H1 (cell line): ENCODE measurements at regions not wholly inside any gene's neighbourhood (a gene's known extent, or its start where the extent isn't known, plus 50 kb on each side); places are given as distances from the start of the nearest gene placed in this dataset.

ENCODE experiments used
- CEBPB ChIP-seq: IDR thresholded peaks from 2 replicates; pipeline ENCODE4 v1.6.1; 2012; ENCODE audit warnings: low read depth, low read length
- E2F6 ChIP-seq: IDR thresholded peaks from 2 replicates; pipeline ENCODE4 v1.6.1; 2012; ENCODE audit warnings: inconsistent platforms
- SIN3A ChIP-seq, 2 experiments: IDR thresholded peaks in 1 of 2; conservative IDR thresholded peaks in 1 of 2; 2 replicates each; pipeline ENCODE4 v1.6.1; 2011 to 2012; ENCODE audit warnings: low read length in 2 of 2, improper control_type of control experiment in 1 of 2, low read depth in 1 of 2, mild to moderate bottlenecking in 1 of 2
- TF ChIP-seq, protein P1 (sequence below), 3 experiments: IDR thresholded peaks; 1 replicate in 2 of 3; 2 replicates in 1 of 3; pipeline versions ENCODE4 v1.5.1 to v1.6.1; 2011; ENCODE audit warnings: low read length in 3 of 3, mild to moderate bottlenecking in 3 of 3, inconsistent platforms in 2 of 3, low read depth in 1 of 3, moderate library complexity in 1 of 3; ENCODE audit not compliant: insufficient read depth in 1 of 3; ENCODE audit errors: control extremely low read depth in 1 of 3

DNA sequence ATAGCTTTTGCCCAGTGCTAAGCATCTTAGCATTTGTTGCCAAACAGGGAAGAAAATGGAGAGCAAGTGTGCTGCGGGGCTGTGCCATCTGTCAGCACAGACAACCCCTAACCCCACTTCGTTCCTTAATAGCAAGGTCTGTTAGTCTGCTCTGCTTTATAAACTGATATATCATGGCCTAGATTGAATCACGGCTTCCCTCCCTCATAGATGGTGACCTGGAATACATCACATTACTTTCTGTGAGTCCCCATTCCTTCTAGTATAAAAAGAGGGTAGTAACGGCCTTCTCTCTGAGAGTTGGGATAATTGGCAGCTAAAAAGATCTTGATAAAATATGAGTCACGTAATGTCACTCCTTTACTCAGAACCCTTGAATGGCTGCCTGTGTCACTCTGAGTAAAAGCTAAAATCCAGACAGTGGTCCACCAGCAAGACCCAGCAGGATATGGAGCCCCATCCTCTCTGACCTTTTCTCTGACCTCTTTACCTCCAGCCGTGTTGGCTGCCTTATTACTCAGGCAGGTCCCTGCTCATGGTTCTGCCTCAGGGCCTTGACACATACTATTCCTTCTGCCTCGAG is 151.7 kb downstream of the DLEU7 start:
- no peak for TF ChIP-seq SIN3A (conservative IDR thresholded peaks at IDR 0.05 in 1 of 2, IDR thresholded peaks at IDR 0.05 in 1 of 2; ENCODE audit: low read depth in 1 of 2, low read length in 2 of 2)
- TF ChIP-seq CEBPB: no peak
- TF ChIP-seq, protein P1, sequence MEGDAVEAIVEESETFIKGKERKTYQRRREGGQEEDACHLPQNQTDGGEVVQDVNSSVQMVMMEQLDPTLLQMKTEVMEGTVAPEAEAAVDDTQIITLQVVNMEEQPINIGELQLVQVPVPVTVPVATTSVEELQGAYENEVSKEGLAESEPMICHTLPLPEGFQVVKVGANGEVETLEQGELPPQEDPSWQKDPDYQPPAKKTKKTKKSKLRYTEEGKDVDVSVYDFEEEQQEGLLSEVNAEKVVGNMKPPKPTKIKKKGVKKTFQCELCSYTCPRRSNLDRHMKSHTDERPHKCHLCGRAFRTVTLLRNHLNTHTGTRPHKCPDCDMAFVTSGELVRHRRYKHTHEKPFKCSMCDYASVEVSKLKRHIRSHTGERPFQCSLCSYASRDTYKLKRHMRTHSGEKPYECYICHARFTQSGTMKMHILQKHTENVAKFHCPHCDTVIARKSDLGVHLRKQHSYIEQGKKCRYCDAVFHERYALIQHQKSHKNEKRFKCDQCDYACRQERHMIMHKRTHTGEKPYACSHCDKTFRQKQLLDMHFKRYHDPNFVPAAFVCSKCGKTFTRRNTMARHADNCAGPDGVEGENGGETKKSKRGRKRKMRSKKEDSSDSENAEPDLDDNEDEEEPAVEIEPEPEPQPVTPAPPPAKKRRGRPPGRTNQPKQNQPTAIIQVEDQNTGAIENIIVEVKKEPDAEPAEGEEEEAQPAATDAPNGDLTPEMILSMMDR (IDR thresholded peaks at IDR 0.05; ENCODE audit: control extremely low read depth in 1 of 3, insufficient read depth in 1 of 3, low read depth in 1 of 3, low read length in 3 of 3): no peak
- TF ChIP-seq E2F6: no peak
